GM13977 (cell line): ENCODE measurements at regions not wholly inside any gene's neighbourhood (a gene's known extent, or its start where the extent isn't known, plus 50 kb on each side); places are given as distances from the start of the nearest gene placed in this dataset.

Experiments
- DNase-seq: peaks from one replicate; pipeline ENCODE4 v3.0.0; 2012; ENCODE audit warnings: low spot score
- in situ Hi-C: fragments of 300-500 bp; cut with MboI; formaldehyde crosslinking; loops from one replicate; pipeline ENCODE4 v1.12.0; 2022; ENCODE audit warnings: low sequenced_read_pairs, low pct_unique_long_range_greater_than_20kb, mixed read lengths, inconsistent platforms; ENCODE audit not compliant: unreplicated experiment
- TF ChIP-seq, protein P1 (sequence below): IDR thresholded peaks from 2 replicates; pipeline ENCODE4 v1.5.1; 2012; ENCODE audit warnings: mild to moderate bottlenecking, control low read depth; ENCODE audit not compliant: insufficient read depth; ENCODE audit errors: extremely low read depth, missing control alignments

DNA sequence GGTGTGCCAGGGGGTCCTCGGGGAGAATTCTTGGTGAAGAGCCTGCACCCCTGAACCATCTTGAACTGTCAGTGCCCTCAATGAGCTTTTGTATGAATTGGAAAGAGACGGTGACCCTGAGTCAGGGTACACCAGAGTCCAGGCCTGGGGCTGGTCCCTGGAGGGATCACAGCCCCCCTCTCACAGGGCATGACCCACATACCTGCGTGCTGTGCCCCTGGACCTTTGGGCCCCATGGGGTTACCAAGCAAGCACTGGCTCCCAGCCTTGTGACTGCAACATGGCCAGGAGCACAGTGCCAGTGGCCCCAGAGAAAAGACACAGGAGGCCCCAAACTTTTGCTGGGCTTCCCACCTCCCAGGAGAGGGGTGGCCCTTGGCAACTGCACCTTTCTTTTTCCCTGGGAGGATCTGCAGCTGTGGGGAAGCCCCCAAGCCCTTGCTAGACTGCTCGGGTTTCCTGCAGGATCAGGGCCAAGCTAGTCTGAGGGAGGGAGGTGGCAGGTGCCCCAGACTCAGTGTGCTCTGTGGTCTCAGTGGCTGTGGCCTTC is 153.5 kb downstream of the ZNF248 start:
- in situ Hi-C loops, result no loop called here
- no peak for DNase-seq
- TF ChIP-seq, protein P1, sequence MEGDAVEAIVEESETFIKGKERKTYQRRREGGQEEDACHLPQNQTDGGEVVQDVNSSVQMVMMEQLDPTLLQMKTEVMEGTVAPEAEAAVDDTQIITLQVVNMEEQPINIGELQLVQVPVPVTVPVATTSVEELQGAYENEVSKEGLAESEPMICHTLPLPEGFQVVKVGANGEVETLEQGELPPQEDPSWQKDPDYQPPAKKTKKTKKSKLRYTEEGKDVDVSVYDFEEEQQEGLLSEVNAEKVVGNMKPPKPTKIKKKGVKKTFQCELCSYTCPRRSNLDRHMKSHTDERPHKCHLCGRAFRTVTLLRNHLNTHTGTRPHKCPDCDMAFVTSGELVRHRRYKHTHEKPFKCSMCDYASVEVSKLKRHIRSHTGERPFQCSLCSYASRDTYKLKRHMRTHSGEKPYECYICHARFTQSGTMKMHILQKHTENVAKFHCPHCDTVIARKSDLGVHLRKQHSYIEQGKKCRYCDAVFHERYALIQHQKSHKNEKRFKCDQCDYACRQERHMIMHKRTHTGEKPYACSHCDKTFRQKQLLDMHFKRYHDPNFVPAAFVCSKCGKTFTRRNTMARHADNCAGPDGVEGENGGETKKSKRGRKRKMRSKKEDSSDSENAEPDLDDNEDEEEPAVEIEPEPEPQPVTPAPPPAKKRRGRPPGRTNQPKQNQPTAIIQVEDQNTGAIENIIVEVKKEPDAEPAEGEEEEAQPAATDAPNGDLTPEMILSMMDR, result no peak

DNA sequence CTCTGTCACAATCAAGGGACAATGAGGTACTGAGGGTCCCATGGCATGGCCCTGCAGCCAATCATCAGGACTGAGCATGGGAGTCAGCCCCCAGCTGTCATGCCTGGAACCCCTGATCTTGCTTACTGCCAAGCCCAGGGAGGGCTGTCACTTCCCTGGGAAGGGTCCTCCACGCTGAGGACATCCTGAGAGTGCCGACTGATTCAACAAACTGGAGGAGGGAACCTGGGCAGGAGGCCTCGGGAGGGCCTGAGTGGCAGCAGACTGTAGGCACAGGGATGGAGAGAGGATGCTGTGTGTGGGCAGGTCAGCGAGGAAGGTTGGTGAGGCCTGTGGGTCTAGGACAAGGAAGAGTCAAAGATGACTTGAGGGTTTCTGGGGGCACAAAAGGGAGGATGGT is 154.3 kb downstream of the ZNF248 start:
- in situ Hi-C loops, result no loop called here
- no peak for DNase-seq
- TF ChIP-seq, protein P1, result no peak

DNA sequence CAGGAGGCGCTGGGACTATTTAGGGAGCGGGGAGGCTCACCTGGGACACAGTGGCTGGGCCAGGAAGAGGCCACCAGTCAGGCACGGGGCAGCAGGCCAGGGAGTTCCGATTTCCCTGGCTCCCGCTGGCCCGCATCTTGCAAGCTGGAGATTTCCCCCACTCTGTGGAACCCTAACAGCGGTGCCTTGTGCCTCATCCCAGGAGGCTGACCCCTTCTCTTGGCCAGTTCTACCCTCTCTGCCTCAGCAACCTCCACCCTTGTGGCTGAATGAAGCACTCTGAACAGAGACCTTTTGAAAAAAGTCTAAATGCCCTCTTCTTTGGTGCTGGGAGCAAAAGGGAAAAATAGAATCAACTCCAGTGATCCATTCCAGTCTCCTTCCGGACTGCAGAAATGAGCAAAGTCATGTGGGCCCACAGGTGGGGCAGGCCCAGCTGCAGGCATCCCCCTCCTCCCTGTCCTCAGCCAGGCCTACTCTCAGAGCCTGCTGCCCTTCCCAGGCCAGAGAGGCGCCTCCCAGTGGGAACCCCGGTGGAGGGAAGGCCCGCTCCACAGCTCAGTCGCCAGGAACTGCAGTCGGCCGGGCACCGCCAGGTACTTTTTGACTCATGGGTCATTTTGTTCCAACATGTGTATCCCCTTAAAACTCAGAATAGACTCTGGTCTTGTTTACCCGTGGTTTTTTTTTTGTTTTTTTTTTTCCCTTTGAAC is 155.5 kb downstream of the ZNF248 start:
- in situ Hi-C loops, result no loop called here

DNA sequence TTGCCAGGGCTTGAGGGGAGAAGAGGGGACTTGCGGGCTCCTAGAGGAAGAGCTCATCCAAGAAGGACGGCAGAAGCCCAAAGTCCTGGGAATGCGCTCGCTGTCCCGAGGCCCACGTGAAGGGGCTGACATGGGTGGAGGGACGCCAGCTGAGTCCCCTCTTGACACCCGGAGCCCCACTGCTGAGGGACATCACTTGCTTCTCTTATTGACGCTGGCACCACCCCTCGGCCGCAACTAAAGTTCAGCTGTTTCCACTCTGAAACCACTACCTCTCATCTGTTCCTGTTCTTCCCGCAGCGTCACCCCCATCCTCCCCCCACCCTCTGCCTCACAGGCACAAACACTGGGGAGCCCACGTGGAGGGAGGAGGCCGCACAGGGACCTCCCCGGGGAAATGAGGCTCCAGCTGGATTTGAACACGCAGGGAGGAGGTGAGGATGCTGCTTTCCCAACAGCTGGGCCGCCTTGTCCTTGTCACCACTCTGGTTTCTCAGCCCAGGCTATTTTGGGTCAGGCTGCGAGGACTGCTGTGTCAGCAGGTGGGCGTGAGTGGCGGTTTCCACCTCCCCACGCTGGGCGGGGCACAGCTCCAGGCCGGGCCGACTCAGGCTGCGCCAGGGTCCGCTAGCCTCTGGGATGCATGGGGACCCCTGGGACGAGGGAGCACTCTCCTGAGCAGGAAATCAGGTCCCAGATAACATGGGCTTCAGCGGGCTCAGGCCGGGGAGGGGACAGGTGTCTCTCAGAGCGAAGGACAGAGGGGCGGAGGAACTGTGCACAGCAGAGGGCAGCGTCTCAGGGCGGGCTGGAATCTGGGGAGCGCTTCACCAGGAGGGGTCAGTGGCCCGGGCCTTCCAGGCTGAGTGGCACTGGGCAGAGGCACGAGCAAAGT is 156.3 kb downstream of the ZNF248 start:
- in situ Hi-C loops, result no loop called here
- TF ChIP-seq, protein P1, result no peak
- DNase-seq, result no peak

More for the DNA sequence above, 155.5 kb downstream of the ZNF248 start:
- TF ChIP-seq, protein P1, result no peak
- no peak for DNase-seq

DNA sequence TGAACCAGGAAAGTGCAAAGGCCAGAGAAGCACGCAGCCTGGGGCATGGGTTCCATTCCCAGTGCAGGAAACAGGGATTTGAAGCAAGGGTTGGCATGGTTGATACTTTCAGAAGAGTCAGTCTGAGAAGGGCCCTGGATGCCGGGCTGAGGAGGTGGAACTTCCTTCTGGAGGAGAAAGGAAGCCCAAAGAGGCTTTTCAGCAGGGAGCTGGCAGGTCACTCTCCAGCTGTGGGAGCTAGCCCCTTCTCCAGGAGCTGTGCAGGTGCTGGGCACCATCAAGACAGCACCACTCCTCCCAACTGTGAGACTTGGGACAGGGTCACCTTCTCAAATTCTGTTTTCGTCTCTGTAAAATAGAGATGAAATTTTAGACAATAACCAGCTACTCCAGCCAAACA is 169.8 kb downstream of the ZNF248 start:
- DNase-seq, result no peak
- TF ChIP-seq, protein P1, result no peak
- in situ Hi-C loops, result no loop called here

DNA sequence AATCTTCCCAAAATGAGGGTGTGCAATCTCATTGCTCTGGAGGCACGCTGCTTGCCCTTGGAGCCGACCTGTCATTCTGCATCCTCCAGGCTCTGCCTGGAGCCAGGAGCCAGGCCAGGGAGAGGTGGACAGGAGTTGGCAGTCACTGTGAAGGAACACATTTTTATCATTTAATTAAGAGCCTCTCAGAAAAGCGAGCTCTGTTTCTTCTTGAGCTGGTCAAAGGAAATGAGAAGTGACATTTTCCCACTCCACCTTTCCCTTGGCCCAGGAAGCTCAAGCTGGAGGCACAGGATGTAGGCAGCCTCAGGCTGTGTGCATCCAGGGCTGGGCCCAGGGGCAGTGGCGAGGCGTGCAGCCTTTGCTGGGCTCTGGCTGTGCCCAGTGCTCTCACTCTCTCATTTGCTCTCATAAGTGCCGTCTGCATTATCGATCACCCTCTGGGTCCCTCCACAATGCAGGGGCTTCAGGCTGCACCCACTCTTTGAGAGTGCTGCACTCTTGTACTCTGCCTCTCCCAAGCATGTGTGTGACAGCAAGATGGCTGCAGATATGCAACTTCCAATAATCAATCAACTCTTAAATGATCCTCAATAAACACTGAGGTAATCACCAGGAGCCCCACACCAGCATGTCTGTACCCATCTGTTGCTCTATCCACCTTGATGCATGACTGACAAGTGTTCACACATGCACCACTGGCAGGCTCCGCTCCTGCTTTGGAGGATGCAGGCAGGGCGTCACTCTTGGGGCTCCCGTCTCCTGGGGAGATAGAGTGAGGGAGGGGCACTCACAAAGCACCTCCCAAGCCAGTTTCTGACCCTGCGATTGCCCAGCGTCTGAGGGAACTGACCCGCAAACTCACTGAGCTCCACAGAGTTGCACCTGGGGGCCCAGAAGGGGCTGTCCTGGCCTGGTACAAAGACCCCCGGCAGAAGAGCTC is 171.4 kb downstream of the ZNF248 start:
- TF ChIP-seq, protein P1, result no peak
- DNase-seq, result no peak
- in situ Hi-C loops, result no loop called here
